GM04504 (cell line): ENCODE measurements at regions not wholly inside any gene's neighbourhood (a gene's known extent, or its start where the extent isn't known, plus 50 kb on each side); places are given as distances from the start of the nearest gene placed in this dataset.

Experiments
- DNase-seq: peaks from one replicate; pipeline ENCODE4 v3.0.0-alpha.2; 2012; ENCODE audit warnings: low read depth

DNA sequence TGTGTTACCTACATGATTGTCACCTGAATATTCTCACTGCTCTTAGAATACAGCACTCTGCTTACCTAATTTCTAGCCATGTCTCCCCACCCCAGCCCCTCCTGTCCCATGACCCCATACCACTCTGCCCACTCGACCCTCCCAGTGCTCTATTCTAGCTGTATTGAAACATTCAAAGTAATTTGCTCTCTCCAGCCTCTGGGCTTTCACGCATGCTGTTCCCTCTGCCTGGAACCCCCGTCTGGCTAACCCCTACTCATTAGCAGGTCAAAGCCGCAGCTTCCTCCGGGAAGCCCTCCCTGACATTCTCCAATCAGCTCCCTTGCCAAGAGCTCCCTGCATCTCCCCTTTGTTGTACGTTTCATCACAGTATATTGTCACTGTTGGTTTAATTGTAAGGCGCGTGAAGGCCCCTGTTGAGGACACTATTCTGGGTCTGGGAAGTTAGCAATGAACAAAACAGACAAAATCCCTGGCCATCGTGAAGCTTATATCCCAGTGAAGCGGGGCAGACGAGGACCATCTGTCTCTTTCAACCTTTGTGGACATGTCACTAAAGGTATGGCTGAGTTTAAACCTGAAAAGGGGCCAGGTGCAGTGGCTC, 72.3 kb upstream of the LHX1 start:
- DNase-seq = no peak

DNA sequence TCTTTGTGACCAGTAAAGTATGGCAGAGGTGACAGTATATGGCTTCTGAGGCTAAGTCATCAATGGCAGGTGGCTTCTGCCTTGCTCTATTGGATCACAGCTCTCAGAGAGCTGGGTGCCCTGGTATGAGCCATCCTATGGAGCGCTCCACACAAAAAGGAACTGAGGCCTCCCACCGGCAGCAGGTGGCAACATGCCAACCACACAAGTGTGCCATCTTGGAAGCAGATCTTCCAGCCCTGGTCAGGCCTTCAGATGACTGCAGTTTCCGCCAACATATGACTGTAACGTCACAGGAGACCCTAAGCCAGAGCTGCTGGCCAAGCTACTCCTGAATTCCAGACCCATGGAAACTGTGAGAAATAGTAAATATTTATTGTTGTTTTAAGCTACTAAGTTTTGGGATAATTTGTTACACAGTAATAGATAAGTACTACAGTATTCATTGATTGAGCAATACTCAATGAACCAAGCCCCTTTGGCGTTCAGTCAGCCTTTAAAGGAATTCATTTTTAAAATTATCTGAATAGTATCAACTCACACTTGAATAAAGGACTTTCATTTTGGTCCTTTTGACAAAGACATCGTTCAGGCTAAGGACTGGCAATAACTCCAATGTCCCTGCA, 69.4 kb upstream of the LHX1 start:
- DNase-seq = no peak

DNA sequence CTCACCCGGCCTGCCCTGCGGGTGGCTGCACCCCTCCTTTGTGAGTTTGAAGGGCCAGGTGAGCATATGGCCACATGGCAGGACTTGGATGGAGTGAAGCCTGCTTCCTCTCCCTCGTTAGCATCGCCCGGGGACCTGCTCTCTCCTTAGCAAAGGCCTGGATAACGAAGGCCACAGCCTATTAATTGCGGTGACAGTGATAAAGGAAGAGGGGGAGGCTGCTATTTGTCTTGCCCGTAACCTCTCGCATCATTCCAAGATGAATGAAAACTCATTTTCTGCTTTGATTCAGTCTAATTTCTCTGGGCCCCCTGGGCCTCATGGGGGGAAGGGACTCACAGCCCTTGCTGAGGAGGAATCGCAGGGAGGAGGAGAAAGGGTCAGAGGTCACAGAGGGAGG, 68.5 kb upstream of the LHX1 start:
- DNase-seq = no peak

DNA sequence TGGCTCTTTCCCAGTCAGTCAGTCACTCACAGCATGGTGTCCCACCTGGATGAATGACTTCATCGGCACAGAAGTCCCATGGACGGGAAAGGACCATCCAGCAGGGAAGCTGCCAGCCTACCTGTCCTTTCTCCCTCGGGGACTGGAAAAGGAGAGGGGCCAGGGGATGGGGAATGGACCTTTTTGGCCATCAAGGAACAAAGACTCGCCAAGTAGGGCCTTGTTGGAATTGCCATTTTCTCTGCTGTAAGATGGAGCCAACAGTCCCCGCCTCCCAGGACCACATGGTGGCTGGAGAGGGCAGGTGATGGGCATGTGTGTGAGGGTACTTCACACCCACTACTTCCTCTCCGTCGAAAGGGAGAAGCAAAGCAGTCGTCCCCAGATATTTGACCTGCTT, 67.8 kb upstream of the LHX1 start:
- no peak for DNase-seq

DNA sequence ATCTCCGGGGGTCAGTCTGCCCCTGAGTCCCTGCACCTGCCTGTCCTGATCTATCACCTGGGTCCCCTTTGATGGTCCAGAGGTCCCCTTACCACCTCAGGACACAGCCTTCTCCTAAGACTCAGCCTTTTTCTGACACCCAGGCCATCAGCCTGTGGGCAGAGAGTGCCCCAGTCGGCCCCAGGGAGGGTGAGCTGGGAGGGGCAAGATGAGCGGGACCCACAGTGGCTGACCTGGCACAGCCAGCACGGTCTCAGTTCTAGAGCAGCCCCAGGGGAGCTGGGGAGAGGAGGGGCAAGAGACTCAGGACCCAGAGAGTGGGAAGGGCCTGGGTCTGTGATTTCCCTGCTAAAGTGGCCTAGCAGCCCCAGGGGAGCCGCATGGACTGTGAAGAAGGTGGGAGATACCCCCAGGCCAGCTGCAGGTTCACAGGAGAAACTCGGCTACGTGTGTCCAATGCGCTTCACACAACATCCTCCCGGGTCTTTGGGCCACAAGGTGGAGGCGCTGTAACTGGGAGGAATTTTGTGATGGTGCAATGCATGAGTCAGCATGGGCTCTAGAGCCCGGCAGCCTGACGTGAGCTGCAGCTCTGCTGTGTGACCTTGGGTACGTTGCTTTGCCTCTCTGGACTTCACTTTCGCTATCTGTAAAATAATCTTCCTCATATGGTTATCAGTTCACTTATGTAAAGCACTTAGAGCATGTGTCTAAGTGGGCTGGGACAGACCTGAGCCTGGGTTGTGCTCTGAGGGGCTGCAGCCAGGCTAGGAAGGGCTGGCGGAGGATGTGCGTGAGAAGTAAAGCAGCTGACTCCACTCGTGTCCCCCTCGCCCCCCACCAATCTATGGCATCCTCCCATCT, 67.2 kb upstream of the LHX1 start:
- no peak for DNase-seq

DNA sequence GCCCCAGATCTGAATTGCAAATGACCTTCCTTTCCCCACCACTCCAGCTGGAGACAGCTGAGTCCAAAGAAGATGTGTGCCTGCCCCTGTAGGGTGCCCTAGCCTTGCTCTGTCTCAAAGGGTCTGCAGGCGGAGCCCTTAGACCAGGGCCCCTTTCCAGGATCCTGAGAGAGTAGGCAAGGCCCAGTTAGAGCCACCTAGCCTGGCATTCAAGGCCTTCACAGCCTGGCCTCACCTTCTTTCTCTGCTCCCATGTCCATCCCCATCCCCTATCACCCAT, 66.6 kb upstream of the LHX1 start:
- DNase-seq = no peak

DNA sequence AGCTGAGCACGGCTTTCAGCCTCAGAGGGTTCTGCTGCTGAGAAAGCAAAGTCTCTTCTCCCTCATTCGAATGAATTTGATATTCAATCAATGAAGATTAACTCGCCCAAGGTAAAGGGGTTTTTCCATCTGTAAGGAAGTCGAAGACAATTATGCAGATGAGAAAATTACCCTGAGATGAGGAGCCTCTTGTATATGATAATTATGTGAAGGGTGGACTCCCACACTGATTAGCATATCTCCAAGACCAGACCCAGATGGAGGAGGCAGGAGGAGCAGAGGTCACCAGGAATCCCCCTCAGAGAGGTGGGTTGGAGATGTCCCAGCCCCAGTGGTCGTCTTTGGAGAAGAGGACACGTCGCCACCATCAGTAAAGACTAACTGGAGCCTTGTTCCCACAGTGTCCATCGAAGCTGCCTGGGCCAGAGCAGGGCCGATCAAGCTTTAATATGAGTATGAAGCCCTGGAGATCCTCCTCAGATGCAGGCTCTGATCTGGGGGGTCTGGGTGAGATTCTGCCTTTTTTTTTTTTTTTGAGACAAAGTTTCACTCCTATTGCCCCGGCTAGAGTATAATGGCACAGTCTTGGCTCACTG, 61.5 kb upstream of the LHX1 start:
- no peak for DNase-seq

DNA sequence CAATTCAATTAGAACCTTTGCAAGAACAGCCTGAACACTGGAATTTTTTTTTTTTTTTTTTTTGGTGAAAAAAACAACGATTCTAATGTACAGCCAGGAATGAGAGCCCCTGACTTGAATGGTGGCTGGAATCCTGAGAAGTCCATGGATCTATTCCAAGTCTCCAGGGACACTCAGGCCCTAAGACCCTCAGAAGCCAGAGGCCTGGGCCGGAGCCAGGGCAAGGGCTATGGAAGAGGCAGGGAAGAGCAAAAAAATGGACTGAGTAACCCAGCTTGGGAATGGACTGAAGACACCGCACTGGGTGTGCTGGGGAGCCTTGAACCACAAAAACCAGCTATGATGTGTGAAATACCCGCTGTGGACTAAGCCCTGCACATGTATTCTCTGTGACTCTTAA, 60.3 kb upstream of the LHX1 start:
- DNase-seq = no peak

DNA sequence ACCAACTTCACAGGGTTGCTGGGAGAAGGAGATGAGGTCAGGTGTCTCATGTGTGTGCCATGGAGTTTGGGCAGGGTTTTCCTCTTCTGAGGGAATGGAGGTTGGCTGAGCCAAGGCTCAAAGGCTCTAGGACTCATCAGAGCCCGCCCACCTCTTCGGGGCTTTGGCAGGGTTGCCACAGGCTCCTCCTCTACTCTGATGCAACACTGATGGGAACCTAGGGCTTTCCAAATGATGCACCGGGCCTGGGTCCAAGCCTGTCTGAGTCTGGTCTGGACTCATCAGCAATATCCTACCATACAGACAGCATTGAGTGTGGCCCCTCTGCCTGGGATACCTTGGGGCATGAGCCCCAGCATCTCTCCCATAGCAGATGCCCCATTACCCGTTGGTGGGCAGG, 59.5 kb upstream of the LHX1 start:
- DNase-seq = no peak

DNA sequence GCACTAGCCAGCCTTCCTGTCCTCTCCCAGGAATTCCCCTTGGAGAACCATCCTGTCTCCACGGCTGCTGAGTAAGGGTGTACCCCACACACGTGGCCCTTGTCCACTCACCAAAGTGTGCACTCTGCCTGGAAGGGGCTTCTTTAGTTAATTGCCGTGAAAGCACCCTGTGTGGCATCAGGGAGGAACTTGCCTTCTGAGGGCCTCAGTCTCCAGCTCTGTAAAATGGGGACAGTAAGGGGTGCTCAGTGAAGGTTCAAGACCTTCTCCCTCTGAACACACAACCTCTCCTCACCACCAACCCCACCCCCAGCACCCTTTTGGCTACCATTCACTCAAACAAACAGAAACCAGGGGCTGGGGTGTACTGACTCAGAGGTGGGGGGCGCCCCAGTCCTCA, 59.1 kb upstream of the LHX1 start:
- no peak for DNase-seq

DNA sequence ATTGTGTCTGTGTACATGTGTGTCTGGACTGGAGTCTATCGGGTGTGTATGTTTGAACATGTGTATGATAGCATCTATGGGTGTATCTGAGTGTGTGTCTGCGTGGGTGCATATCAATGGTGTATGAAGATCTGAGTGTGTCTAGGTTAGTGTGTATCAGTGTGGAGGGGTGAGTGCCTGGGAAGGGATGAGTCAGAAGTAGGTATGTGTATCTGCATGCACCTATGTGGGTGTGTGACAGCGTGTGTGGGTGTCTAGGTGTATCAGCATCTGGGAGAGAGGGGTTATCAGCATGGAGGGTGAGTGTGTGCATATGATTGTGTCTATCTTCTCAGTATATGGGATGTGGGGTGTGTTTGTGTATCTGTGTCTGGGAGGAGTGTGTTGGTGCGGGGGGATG, 58.2 kb upstream of the LHX1 start:
- DNase-seq = no peak

DNA sequence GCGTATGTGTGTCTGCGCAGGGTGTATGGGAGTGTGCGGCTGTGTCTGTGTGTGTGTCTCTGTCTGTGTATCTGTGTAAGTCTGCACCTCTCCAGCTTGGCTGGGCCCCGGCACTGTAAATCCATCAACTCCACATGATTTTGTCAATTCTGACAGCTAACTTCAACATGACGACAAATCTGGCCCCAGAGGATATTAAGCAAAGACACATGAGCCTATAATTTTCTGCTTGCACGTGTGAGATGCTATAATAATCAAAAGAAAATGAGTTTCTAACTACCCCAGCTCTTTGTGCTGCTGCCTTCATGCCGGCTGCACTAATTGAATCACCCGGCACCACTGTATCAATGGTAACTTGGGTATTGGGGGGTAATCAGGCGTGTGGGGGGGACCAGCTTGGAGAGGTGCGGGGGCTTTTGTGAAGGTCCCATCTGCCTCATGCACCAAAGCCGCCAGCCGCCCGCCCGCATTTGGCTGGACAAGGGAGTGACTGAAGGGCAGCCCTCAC, 57.6 kb upstream of the LHX1 start:
- DNase-seq = no peak

DNA sequence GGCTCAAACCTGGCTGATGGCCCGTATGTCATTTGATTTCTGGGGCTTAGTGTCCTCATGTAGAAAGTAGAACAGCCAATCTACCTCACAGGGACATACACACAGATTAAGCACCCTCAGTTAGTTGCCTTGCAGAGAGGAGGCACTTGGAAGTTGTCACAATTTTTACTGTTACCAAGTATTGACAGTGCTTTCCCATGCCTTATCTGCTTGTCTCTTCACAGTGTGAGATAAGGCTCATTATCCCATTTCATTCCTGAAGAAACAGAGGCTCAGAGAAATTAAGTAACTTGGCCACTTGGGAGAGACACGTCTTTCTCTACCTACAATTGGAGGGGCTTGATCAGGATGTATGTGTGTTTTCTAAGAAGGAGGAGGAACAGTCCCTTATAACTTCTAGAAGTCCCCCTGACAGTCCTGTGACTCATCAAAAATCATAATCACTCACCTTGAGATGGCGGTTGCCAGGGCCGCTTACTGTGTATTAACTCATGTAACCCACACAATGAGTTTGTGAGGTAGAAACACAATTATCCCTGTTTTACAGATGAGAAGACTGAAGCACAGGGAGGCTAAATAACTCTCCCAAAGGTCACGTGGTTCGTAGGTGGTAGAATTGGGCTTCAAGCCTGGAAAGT, 56.9 kb upstream of the LHX1 start:
- DNase-seq = no peak

DNA sequence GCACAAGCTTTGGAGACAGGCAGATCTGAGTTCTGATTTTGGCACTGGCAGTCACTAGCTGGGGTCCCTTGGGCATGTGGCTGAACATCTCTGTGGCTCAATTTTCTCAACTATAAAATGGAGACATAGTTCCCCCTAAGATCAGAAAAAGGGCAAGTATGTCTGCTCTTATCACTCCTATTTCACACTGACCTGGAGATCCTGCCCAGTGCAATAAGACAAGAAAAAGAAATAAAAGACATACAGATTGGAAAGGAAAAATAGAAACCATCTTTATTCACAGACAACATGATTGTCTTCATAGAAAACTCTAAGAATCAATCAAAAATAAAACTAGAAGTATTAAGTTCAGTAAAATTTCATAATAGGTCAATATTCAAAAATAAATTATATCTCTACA, 56.0 kb upstream of the LHX1 start:
- no peak for DNase-seq

DNA sequence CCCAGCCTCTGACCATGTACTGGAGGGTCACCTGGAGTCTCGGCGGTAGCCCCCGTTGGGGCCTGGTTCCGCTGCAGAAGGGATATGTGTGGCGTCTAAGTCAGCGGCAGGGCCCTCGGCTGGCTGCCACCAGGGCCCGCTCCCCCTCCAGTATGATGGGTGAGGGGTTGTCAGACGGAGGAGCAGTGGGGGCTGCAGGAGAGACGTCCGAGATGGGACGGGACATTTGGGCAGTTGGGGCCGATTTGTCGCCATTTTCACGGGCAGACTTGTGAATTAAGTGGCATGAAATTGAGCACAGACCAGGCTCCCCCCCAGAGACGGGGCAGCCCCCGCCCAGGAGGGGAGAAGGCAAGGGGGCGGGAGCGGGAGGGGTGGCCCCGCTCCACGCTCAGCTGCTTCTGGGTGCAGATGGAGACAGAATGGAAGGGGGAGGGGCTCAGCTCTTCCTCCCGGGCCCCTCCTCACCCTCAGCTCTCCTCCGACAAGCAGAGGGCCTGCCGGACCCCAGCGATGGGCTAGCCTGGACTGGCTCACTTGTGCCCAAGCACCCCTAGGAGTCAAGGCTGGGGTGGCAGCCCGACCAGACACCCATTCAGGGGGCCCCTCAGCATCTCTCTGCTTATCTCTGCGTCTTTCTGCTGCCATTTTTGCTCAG, 52.7 kb upstream of the LHX1 start:
- DNase-seq = no peak

DNA sequence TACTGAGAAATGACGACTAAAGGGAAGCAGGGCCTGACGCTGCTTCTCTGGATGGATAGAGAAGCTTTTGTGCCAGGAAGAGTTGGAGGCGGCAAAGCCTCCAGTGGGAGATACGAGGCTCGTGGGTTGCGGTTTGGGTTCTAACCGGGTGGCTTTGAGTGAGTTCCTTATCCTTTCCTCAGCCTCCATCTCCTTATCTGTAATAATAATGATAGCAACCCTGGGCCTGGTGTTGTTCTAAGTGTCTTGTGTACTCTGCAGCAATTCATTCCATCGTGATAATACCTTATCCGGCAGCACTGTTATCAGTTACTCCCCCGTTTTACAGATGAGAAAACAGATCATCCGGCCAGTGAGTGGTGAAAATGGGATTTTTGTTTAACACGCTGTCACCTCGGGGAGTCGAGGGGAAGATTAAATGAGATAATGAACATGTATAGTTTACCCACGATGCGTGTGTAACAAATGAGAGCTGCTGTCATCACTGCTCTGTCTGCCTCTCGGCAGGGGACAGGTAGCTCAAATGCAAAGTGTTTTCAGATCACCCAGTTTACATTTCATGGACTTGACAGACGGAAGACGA, 52.0 kb upstream of the LHX1 start:
- no peak for DNase-seq

DNA sequence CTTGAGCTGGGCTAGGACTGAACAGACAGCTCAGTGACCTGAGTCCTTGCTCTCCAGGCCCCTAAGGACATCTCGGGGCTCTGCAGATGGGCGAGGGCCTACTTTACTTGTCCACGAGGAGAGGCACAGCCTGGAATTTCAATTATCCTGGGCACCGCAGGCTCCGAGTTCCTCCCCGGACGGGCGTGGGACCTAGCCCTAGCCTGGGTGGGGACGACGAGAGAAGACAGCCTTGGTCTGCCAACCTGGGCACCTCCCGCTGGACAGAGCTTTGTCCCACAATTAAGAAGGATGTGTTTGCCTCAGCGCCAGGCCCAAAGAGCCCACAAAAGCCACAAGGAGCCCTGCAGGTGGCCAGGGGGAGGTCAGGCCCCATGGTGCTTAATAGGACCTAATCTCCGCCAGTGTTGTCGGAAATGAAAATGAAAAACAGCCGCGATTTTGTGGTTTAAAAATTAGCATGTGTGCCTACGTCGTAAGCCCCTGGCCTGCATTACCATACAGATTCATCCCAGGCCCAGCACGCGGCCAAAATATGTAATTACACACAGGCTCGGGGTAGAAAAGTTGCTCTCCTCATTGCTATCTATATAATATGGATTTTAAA, 51.4 kb upstream of the LHX1 start:
- DNase-seq = no peak
